Hepatocyte (in vitro differentiated cells): ENCODE measurements at regions not wholly inside any gene's neighbourhood (a gene's known extent, or its start where the extent isn't known, plus 50 kb on each side); places are given as distances from the start of the nearest gene placed in this dataset.

ENCODE experiments used
- DNase-seq: peaks from one replicate; pipeline ENCODE4 v3.0.0-alpha.2; 2016; ENCODE audit warnings: low spot score
- H2AFZ ChIP-seq: fragments of 200-600 bp; sonication (generic); 2 replicates; pipeline ENCODE4 v1.6.0; 2016; ENCODE audit warnings: antibody characterized with exemption, mild to moderate bottlenecking
- H3K27ac ChIP-seq: fragments of 200-600 bp; sonication (generic); 2 replicates; pipeline ENCODE4 v1.5.1; 2016; ENCODE audit warnings: mild to moderate bottlenecking
- H3K27me3 ChIP-seq: fragments of 200-600 bp; sonication (generic); 2 replicates; pipeline ENCODE4 v1.6.1; 2016
- H3K36me3 ChIP-seq: fragments of 200-600 bp; sonication (generic); replicated peaks from 2 replicates; pipeline ENCODE4 v1.5.1; 2016; ENCODE audit warnings: low read depth; ENCODE audit not compliant: insufficient read depth
- H3K4me1 ChIP-seq: fragments of 200-600 bp; sonication (generic); 2 replicates; pipeline ENCODE4 v1.5.1; 2016; ENCODE audit warnings: mild to moderate bottlenecking, moderate library complexity; ENCODE audit not compliant: insufficient read depth
- H3K4me2 ChIP-seq: fragments of 200-600 bp; sonication (generic); 2 replicates; pipeline ENCODE4 v1.6.0; 2016
- H3K4me3 ChIP-seq: fragments of 200-600 bp; sonication (generic); 2 replicates; pipeline ENCODE4 v1.5.1; 2016; ENCODE audit warnings: mild to moderate bottlenecking
- H3K79me2 ChIP-seq: fragments of 200-600 bp; sonication (generic); 2 replicates; pipeline ENCODE4 v1.6.0; 2017; ENCODE audit warnings: mild to moderate bottlenecking
- H3K9me2 ChIP-seq: fragments of 200-600 bp; sonication (generic); replicated peaks from 2 replicates; pipeline ENCODE4 v1.6.0; 2017; ENCODE audit warnings: mild to moderate bottlenecking; ENCODE audit not compliant: insufficient read depth
- H3K9me3 ChIP-seq: fragments of 200-600 bp; sonication (generic); 2 replicates; pipeline ENCODE4 v1.5.1; 2016; ENCODE audit warnings: low read depth, mild to moderate bottlenecking
- H4K20me1 ChIP-seq: fragments of 200-600 bp; sonication (generic); 2 replicates; pipeline ENCODE4 v1.6.0; 2016; ENCODE audit warnings: mild to moderate bottlenecking; ENCODE audit not compliant: insufficient read depth, poor library complexity, severe bottlenecking
- EZH2 ChIP-seq: fragments of 200-600 bp; sonication (generic); IDR thresholded peaks from 2 replicates; pipeline ENCODE4 v1.6.1; 2016; ENCODE audit warnings: antibody characterized with exemption, mild to moderate bottlenecking, borderline replicate concordance
- EZH2phosphoT487 ChIP-seq: fragments of 200-600 bp; sonication (generic); IDR thresholded peaks from one replicate; pipeline ENCODE4 v1.6.1; 2018; ENCODE audit warnings: antibody characterized with exemption, mild to moderate bottlenecking, low read depth, moderate library complexity; ENCODE audit not compliant: unreplicated experiment, severe bottlenecking
- WGBS: methylation state at CpG from one replicate; pipeline ENCODE4 v1.1.6; 2016; ENCODE audit warnings: low lambda C conversion rate; ENCODE audit errors: missing lambda C conversion rate; 5-methylcytosine and 5-hydroxymethylcytosine counted together
- TF ChIP-seq, protein P1 (sequence below): fragments of 200-600 bp; sonication (generic); IDR thresholded peaks from 2 replicates; pipeline ENCODE4 v1.5.1; 2016; ENCODE audit warnings: antibody characterized with exemption, mild to moderate bottlenecking; ENCODE audit not compliant: poor library complexity

DNA sequence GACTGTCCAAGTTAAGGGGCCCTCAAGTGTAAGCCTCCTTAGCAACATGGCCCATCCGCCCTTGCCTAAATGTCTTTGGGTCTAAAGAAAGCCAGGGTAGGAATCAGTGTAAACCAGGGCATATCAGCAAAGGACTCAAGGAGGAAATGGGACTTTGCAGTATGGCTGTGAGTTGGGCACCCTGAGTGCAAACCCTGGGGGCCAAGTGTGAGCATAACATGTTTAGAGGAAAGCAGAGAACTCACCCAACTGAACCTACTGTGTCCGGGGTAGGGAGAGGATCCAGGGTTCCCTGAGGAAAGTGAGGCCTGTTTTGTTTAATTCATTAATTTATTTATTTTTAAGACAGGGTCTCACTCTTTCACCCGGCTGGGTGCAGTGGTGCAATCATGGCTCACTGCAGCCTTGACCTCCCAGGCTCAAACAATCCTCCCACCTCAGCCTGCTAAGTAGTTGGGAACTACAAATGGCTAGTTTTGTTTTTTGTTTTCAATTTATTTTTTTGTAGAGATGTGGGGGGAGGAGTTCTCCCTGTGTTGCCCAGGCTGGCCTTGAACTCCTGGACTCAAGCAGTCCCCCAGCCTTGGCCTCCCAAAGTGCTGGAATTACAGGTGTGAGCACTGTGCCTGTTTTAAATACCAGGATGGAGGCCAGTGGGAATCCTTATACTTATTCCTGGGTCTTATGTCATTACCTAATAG is 51.0 kb upstream of the ACTR3 start:
- H3K9me3 ChIP-seq = no peaks in the 10 kb centered on the region
- H3K79me2 ChIP-seq = no peaks in the 10 kb centered on the region
- no peak overlapping the region for H3K4me3 ChIP-seq
- no peaks in the 10 kb centered on the region for H3K9me2 ChIP-seq
- DNase-seq = no peak
- no peaks in the 10 kb centered on the region for H3K27me3 ChIP-seq
- H3K27ac ChIP-seq = no peak overlapping the region
- H2AFZ ChIP-seq = no peak overlapping the region
- peaks cover 6% of the 10 kb centered on the region for H3K4me1 ChIP-seq
- no peak overlapping the region for H3K4me2 ChIP-seq
- no peaks in the 10 kb centered on the region for H3K36me3 ChIP-seq
- H4K20me1 ChIP-seq = no peaks in the 10 kb centered on the region
- TF ChIP-seq, protein P1, sequence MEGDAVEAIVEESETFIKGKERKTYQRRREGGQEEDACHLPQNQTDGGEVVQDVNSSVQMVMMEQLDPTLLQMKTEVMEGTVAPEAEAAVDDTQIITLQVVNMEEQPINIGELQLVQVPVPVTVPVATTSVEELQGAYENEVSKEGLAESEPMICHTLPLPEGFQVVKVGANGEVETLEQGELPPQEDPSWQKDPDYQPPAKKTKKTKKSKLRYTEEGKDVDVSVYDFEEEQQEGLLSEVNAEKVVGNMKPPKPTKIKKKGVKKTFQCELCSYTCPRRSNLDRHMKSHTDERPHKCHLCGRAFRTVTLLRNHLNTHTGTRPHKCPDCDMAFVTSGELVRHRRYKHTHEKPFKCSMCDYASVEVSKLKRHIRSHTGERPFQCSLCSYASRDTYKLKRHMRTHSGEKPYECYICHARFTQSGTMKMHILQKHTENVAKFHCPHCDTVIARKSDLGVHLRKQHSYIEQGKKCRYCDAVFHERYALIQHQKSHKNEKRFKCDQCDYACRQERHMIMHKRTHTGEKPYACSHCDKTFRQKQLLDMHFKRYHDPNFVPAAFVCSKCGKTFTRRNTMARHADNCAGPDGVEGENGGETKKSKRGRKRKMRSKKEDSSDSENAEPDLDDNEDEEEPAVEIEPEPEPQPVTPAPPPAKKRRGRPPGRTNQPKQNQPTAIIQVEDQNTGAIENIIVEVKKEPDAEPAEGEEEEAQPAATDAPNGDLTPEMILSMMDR = no peak
- no peak for TF ChIP-seq EZH2
- no peak for TF ChIP-seq EZH2phosphoT487
- 93% methylated on average over 3 of the region's 3 CpGs for WGBS

- WGBS = 77% methylated on average over 2 of the region's 2 CpGs
- H3K4me3 ChIP-seq = no peak overlapping the region
- no peak overlapping the region for H3K27ac ChIP-seq
Measured at GRCh38 chr2:113838277-113838676, 51.6 kb upstream of the ACTR3 start.

DNA sequence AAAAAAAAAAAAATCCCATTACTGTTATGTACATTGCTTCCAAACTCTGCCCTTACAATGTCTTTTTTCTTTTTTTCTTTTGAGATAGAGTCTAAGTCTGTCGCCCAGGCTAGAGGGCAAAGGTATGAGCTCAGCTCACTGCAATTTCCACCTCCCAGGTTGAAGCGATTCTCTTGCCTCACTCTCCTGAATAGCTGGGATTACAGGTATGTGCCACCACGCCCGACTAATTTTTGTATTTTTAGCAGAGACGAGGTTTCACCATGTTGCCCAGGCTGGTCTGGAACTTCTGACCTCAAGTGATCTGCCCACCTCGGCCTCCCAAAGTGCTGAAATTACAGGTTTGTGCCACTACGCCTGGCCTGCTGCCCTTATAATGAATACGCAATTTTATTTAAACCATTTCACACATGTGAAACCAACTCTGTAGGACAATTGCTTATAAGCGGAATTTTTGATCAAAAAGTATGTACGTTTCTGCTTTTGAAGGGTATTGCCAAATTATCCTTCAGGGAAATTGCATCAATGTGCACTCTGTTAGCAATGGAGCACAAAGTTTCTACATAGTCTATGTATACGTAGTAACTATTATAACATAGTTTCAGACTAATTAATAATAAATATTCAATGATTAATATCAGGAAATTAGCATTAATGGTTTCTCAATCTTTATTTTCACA is 55.7 kb upstream of the ACTR3 start:
- Histone ChIP-seq H3K27ac (peak overlapping the region; percentile 49), H3K79me2 (no peaks in the 10 kb centered on the region)
- DNase-seq = no peak

More at GRCh38 chr2:113838277-113838676, 51.6 kb upstream of the ACTR3 start:
- Histone ChIP-seq H4K20me1 (no peaks in the 10 kb centered on the region), H3K27me3 (no peaks in the 10 kb centered on the region), H3K79me2 (no peaks in the 10 kb centered on the region), H3K36me3 (no peaks in the 10 kb centered on the region), H3K4me1 (peaks cover 6% of the 10 kb centered on the region), H2AFZ (no peak overlapping the region), H3K9me3 (no peaks in the 10 kb centered on the region), H3K9me2 (no peaks in the 10 kb centered on the region), H3K4me2 (no peak overlapping the region)
- DNase-seq = no peak
- TF ChIP-seq, protein P1 = no peak
- TF ChIP-seq EZH2phosphoT487 = no peak
- no peak for TF ChIP-seq EZH2

DNA sequence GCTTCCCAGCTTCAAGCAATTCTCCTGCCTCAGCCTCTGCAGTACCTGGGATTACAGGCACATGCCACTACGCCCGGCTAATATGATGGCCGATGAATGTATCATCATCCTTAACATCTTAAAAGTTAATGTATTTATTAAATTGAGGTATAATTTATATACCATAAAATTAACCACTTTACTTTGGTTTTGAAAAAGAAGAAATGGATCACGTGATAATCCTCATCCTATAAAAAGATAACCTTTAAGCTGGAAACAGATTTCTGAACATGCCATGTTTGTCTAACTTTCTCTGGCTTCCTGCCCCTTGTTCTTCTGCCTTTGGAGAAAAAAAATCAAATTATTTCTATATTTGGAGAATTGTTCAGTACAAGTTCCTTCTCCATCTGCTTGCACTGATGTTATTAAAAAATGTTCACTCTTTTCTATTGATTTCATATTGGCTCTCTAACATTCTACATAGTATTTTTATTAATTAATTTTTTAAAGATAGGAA is 57.0 kb upstream of the ACTR3 start:
- no peak for DNase-seq
- H3K4me2 ChIP-seq = no peak overlapping the region
- no peaks in the 10 kb centered on the region for H3K9me2 ChIP-seq
- no peak overlapping the region for H3K27ac ChIP-seq
- no peaks in the 10 kb centered on the region for H3K79me2 ChIP-seq
- TF ChIP-seq EZH2phosphoT487 (no peak), EZH2 (no peak)
- TF ChIP-seq, protein P1 = no peak
- H3K27me3 ChIP-seq = no peaks in the 10 kb centered on the region
- no peaks in the 10 kb centered on the region for H4K20me1 ChIP-seq
- H3K36me3 ChIP-seq = no peaks in the 10 kb centered on the region
- 93% methylated on average over 4 of the region's 4 CpGs for WGBS
- H2AFZ ChIP-seq = no peak overlapping the region
- H3K9me3 ChIP-seq = no peaks in the 10 kb centered on the region
- no peak overlapping the region for H3K4me3 ChIP-seq
- no peaks in the 10 kb centered on the region for H3K4me1 ChIP-seq

More for the DNA sequence above, 55.7 kb upstream of the ACTR3 start:
- H3K9me2 ChIP-seq = no peaks in the 10 kb centered on the region
- H3K9me3 ChIP-seq = no peaks in the 10 kb centered on the region
- no peak for TF ChIP-seq EZH2phosphoT487
- TF ChIP-seq EZH2 = no peak
- no peaks in the 10 kb centered on the region for H3K27me3 ChIP-seq
- H2AFZ ChIP-seq = no peak overlapping the region
- peaks cover 6% of the 10 kb centered on the region for H3K4me1 ChIP-seq
- WGBS = 83% methylated on average over 11 of the region's 11 CpGs
- H3K4me3 ChIP-seq = no peak overlapping the region
- no peaks in the 10 kb centered on the region for H4K20me1 ChIP-seq
- H3K36me3 ChIP-seq = no peaks in the 10 kb centered on the region
- no peak overlapping the region for H3K4me2 ChIP-seq
